H1 (cell line): ENCODE measurements at regions not wholly inside any gene's neighbourhood (a gene's known extent, or its start where the extent isn't known, plus 50 kb on each side); places are given as distances from the start of the nearest gene placed in this dataset.

Experiments used
- CTCF ChIA-PET: fragments of 300-600 bp; sonication (Branson Sonifier 250); formaldehyde crosslinking; loops from one replicate; lab custom pipeline; 2021; ENCODE audit not compliant: partially characterized antibody; lab: Charles Lee
- POLR2A ChIA-PET: fragments of 300-600 bp; sonication (Branson Sonifier 250); formaldehyde crosslinking; loops from one replicate; lab custom pipeline; 2021; ENCODE audit warnings: inconsistent platforms; ENCODE audit not compliant: partially characterized antibody; lab: Charles Lee
- DNase-seq, 2 experiments: peaks; one replicate each; pipeline versions ENCODE4 v3.0.0 to v3.0.0-alpha.2; 2010 to 2022; ENCODE audit warnings: low spot score in 2 of 2, low read depth in 1 of 2, mixed read lengths in 1 of 2
- FAIRE-seq: peaks from 2 replicates; lab custom pipeline; 2011; peaks lifted over from hg19 to GRCh38; lab: Jason Lieb, UNC
- H2AFZ ChIP-seq: 2 replicates; pipeline ENCODE4 v1.8.1; 2012; ENCODE audit warnings: low read length, inconsistent platforms
- H2AK5ac ChIP-seq: 2 replicates; pipeline ENCODE4 v1.6.1; 2013; ENCODE audit warnings: low read depth, low read length
- H2BK120ac ChIP-seq: replicated peaks from 2 replicates; pipeline ENCODE3; 2013; ENCODE audit warnings: low read depth, low read length, inconsistent platforms
- H2BK12ac ChIP-seq: 2 replicates; pipeline ENCODE4 v1.6.1; 2013; ENCODE audit warnings: low read depth, low read length
- H2BK15ac ChIP-seq: 2 replicates; pipeline ENCODE4 v1.6.1; 2013; ENCODE audit warnings: low read length
- H2BK20ac ChIP-seq: 2 replicates; pipeline ENCODE4 v1.6.1; 2013; ENCODE audit warnings: low read length
- H2BK5ac ChIP-seq: 2 replicates; pipeline ENCODE4 v1.6.1; 2013; ENCODE audit warnings: low read depth, low read length
- H3K14ac ChIP-seq: 2 replicates; pipeline ENCODE4 v1.6.1; 2013; ENCODE audit warnings: inconsistent platforms; ENCODE audit not compliant: insufficient read length
- H3K18ac ChIP-seq: 2 replicates; pipeline ENCODE4 v1.6.1; 2013; ENCODE audit warnings: low read length; ENCODE audit errors: extremely low read depth
- H3K23ac ChIP-seq: 2 replicates; pipeline ENCODE4 v1.6.1; 2013; ENCODE audit warnings: inconsistent platforms; ENCODE audit not compliant: insufficient read length
- H3K23me2 ChIP-seq: 2 replicates; pipeline ENCODE4 v1.6.1; 2013; ENCODE audit warnings: low read depth, low read length
- H3K27ac ChIP-seq: 2 replicates; pipeline ENCODE4 v1.6.1; 2011; ENCODE audit warnings: low read depth, low read length, inconsistent platforms
- H3K27me3 ChIP-seq, 4 experiments: replicated peaks in 1 of 4; 1 replicate in 1 of 4; 2 replicates in 3 of 4; pipeline versions ENCODE4 v1.6.1 to v1.8.1; 2011 to 2013; ENCODE audit warnings: low read length in 3 of 4, mild to moderate bottlenecking in 3 of 4, inconsistent platforms in 2 of 4, mixed read lengths in 2 of 4, moderate library complexity in 1 of 4; ENCODE audit not compliant: control insufficient read depth in 3 of 4, insufficient read depth in 3 of 4; ENCODE audit errors: extremely low read depth in 1 of 4
- H3K36me3 ChIP-seq, 4 experiments: 2 replicates each; pipeline versions ENCODE4 v1.6.1 to v1.8.1; 2011 to 2013; ENCODE audit warnings: mild to moderate bottlenecking in 4 of 4, low read length in 3 of 4, moderate library complexity in 2 of 4, control low read depth in 1 of 4, inconsistent platforms in 1 of 4; ENCODE audit not compliant: insufficient read depth in 4 of 4, control insufficient read depth in 2 of 4
- H3K4ac ChIP-seq: replicated peaks from 2 replicates; pipeline ENCODE3; 2013; ENCODE audit warnings: low read length, low read depth, mixed read lengths, inconsistent platforms; ENCODE audit not compliant: insufficient read length
- H3K4me1 ChIP-seq, 4 experiments: replicated peaks in 1 of 4; 1 replicate in 1 of 4; 2 replicates in 3 of 4; pipeline versions ENCODE4 v1.6.1 to v1.8.1; 2011 to 2013; ENCODE audit warnings: low read length in 3 of 4, inconsistent platforms in 2 of 4, mixed read lengths in 1 of 4; ENCODE audit not compliant: insufficient read depth in 4 of 4, control insufficient read depth in 3 of 4
- H3K4me2 ChIP-seq, 2 experiments: 2 replicates each; pipeline versions ENCODE4 v1.6.1 to v1.8.1; 2011 to 2013; ENCODE audit warnings: low read depth in 2 of 2, low read length in 2 of 2, control low read depth in 1 of 2, inconsistent platforms in 1 of 2, mild to moderate bottlenecking in 1 of 2; ENCODE audit not compliant: insufficient read depth in 1 of 2
- H3K4me3 ChIP-seq, 4 experiments: fragments of 200-600, 300-600 bp in 1 of 4; sonication (generic), shearing (Covaris generic), sonication (Bioruptor Twin) in 1 of 4; 2 replicates each; pipeline versions ENCODE4 v1.5.1 to v1.8.1; 2011 to 2016; ENCODE audit warnings: low read length in 4 of 4, low read depth in 3 of 4, control low read depth in 2 of 4, inconsistent platforms in 2 of 4, mild to moderate bottlenecking in 2 of 4, mixed read lengths in 1 of 4, moderate library complexity in 1 of 4; ENCODE audit not compliant: insufficient read depth in 2 of 4; ENCODE audit errors: extremely low read depth in 1 of 4
- H3K56ac ChIP-seq: replicated peaks from 2 replicates; pipeline ENCODE3; 2013; ENCODE audit warnings: low read depth, mild to moderate bottlenecking, mixed read lengths, low read length, inconsistent platforms; ENCODE audit not compliant: insufficient read length
- H3K79me1 ChIP-seq: 2 replicates; pipeline ENCODE4 v1.6.1; 2013; ENCODE audit warnings: low read depth, low read length, control low read depth
- H3K79me2 ChIP-seq, 2 experiments: 2 replicates each; pipeline versions ENCODE4 v1.6.1 to v1.8.1; 2012 to 2013; ENCODE audit warnings: low read length in 2 of 2, mild to moderate bottlenecking in 2 of 2, inconsistent platforms in 1 of 2; ENCODE audit not compliant: insufficient read depth in 2 of 2, control insufficient read depth in 1 of 2
- H3K9ac ChIP-seq, 4 experiments: replicated peaks in 1 of 4; 1 replicate in 1 of 4; 2 replicates in 3 of 4; pipeline versions ENCODE4 v1.6.1 to v1.8.1; 2011 to 2013; ENCODE audit warnings: low read depth in 3 of 4, low read length in 3 of 4, control low read depth in 2 of 4, mild to moderate bottlenecking in 2 of 4, moderate library complexity in 2 of 4, inconsistent platforms in 1 of 4; ENCODE audit errors: extremely low read depth in 1 of 4
- H3K9me3 ChIP-seq, 2 experiments: 2 replicates each; pipeline versions ENCODE4 v1.6.1 to v1.8.1; 2012 to 2013; ENCODE audit warnings: mild to moderate bottlenecking in 2 of 2, moderate library complexity in 2 of 2, control low read depth in 1 of 2, inconsistent platforms in 1 of 2, low read depth in 1 of 2, low read length in 1 of 2, mixed read lengths in 1 of 2; ENCODE audit not compliant: insufficient read depth in 2 of 2
- H4K20me1 ChIP-seq, 2 experiments: replicated peaks in 1 of 2; 2 replicates each; pipeline versions ENCODE3 to v1.8.1; 2011 to 2013; ENCODE audit warnings: inconsistent platforms in 2 of 2, low read length in 2 of 2, mild to moderate bottlenecking in 1 of 2; ENCODE audit not compliant: insufficient read depth in 2 of 2, control insufficient read depth in 1 of 2
- H4K5ac ChIP-seq: 2 replicates; pipeline ENCODE4 v1.6.1; 2013; ENCODE audit warnings: low read length, low read depth, mixed read lengths, inconsistent platforms; ENCODE audit not compliant: insufficient read length
- H4K8ac ChIP-seq: 2 replicates; pipeline ENCODE4 v1.8.0; 2013; ENCODE audit warnings: mild to moderate bottlenecking, moderate library complexity, low read length, inconsistent platforms; ENCODE audit not compliant: insufficient read depth; ENCODE audit errors: extremely low read depth
- H4K91ac ChIP-seq: replicated peaks from 2 replicates; pipeline ENCODE3; 2013; ENCODE audit warnings: low read length, mixed read lengths, inconsistent platforms; ENCODE audit not compliant: insufficient read length
- POU5F1 ChIP-seq: IDR thresholded peaks from 2 replicates; pipeline ENCODE4 v1.6.1; 2011; ENCODE audit warnings: low read depth, mild to moderate bottlenecking, low read length, moderate library complexity
- RFX5 ChIP-seq: IDR thresholded peaks from 2 replicates; pipeline ENCODE4 v1.6.1; 2011; ENCODE audit warnings: low read depth, low read length, improper control_type of control experiment, borderline replicate concordance
- RNF2 ChIP-seq: fragments of 200-900, 300-1000 bp; sonication (generic); IDR thresholded peaks from 2 replicates; pipeline ENCODE4 v1.7.1; 2016; ENCODE audit warnings: borderline replicate concordance, low read depth, mild to moderate bottlenecking, antibody characterized with exemption, low read length; ENCODE audit not compliant: poor library complexity, severe bottlenecking; ENCODE audit errors: missing control alignments
- WGBS, 2 experiments: shearing (Covaris generic) in 1 of 2; methylation state at CpG; one replicate each; pipeline versions ENCODE4 v1.1.6 to v1.1.7; 2013 to 2015; ENCODE audit warnings: low lambda C conversion rate in 2 of 2, mixed read lengths in 2 of 2, inconsistent platforms in 1 of 2, low coverage in 1 of 2, missing lambda C conversion rate in 1 of 2; ENCODE audit not compliant: insufficient replicate concordance in 2 of 2, insufficient coverage in 1 of 2, insufficient read length in 1 of 2; ENCODE audit errors: extremely low coverage in 1 of 2, missing lambda C conversion rate in 1 of 2; 5-methylcytosine and 5-hydroxymethylcytosine counted together

GRCh38 chr13:50485979-50486935, 357.2 kb downstream of the DLEU7 start:
- H3K14ac ChIP-seq, result no peak overlapping the region
- H3K27me3 ChIP-seq, result no peaks in the 10 kb centered on the region
- H4K91ac ChIP-seq, result no peak overlapping the region
- ChIA-PET POLR2A (no interaction called here), CTCF (interaction anchor here (1.0 kb wide), 1 partner anchor 47 kb away, joined by 3 read pairs; no protein-coding TSS in a partner anchor)
- no peak overlapping the region for H3K4ac ChIP-seq
- H3K9me3 ChIP-seq, result no peaks in the 10 kb centered on the region
- no peak overlapping the region for H3K56ac ChIP-seq
- H3K4me2 ChIP-seq, result no peak overlapping the region
- no peaks in the 10 kb centered on the region for H3K79me2 ChIP-seq
- no peaks in the 10 kb centered on the region for H3K4me1 ChIP-seq
- H3K9ac ChIP-seq, result no peak overlapping the region
- 87% methylated on average over 8 of the region's 8 CpGs; no CpG with 5 or more reads in 1 of the 2 experiments for WGBS, 2 experiments
- no peak overlapping the region for H3K27ac ChIP-seq
- no peak overlapping the region for H4K8ac ChIP-seq
- H3K18ac ChIP-seq, result no peak overlapping the region
- no peak overlapping the region for H2BK5ac ChIP-seq
- H2AK5ac ChIP-seq, result no peak overlapping the region
- DNase-seq, result no peak
- no peak overlapping the region for H2BK20ac ChIP-seq
- FAIRE-seq, result no peak
- no peaks in the 10 kb centered on the region for H3K23me2 ChIP-seq
- H3K79me1 ChIP-seq, result no peaks in the 10 kb centered on the region
- H2AFZ ChIP-seq, result no peak overlapping the region
- H3K23ac ChIP-seq, result no peak overlapping the region
- no peak overlapping the region for H2BK15ac ChIP-seq
- H4K5ac ChIP-seq, result no peak overlapping the region
- H4K20me1 ChIP-seq, result no peaks in the 10 kb centered on the region
- TF ChIP-seq RFX5 (no peak), RNF2 (no peak), POU5F1 (no peak)
- H2BK12ac ChIP-seq, result no peak overlapping the region
- no peak overlapping the region for H2BK120ac ChIP-seq
- H3K4me3 ChIP-seq, result no peak overlapping the region
- no peaks in the 10 kb centered on the region for H3K36me3 ChIP-seq
